Heart left ventricle (tissue), 13 donors: ENCODE measurements at regions not wholly inside any gene's neighbourhood (a gene's known extent, or its start where the extent isn't known, plus 50 kb on each side); places are given as distances from the start of the nearest gene placed in this dataset.

Experiments
- POLR2A ChIP-seq, 2 donors: fragments of 450-650 bp; IDR thresholded peaks; one replicate each; pipeline ENCODE4 v1.6.1; 2017; ENCODE audit warnings: antibody characterized with exemption in 2 of 2, mild to moderate bottlenecking in 2 of 2, moderate library complexity in 2 of 2
- TF ChIP-seq, protein P1 (sequence below), 12 donors: fragments of 200-600 bp; sonication (generic) in 4 of 12; IDR thresholded peaks; one replicate each; pipeline versions ENCODE4 v1.5.0 to v1.8.0; 2018 to 2022; ENCODE audit warnings: antibody characterized with exemption in 12 of 12, mild to moderate bottlenecking in 5 of 12
- donor health status: ischemic (EF 13 %, LVEDD 7.1; RV severe dilation, severe dysfunction).
- donor health status: DM: no; HTN: yes; CAD: no.
- donor health status: DM: no; HTN: no; CAD: no.
- donor health status: ischemic (EF 25% LVEDD 6.9; RV normal size, moderate dysfunction).
- donor health status: ischemic (EF 25% LVEDD 5.7; RV mildly dilated, moderate dysfunction).
- donor health status: ischemic (EF 35%, LVEDD 5.7; RV mildly dilated, moderate dysfunction).
- donor health status: nonischemic (EF 11% LVEDD 7.7; RV severe dilation, severe dysfunction).
- donor health status: DM: yes; HTN: yes; CAD: no.
- donor health status: PGD.
- donor health status: ischemic (EF 29% LVEDD 5.4; RV normal size, mild dysfunction).
- donor health status: nonischemic (EF 23%, LVEDD 6.1; RV moderate dilation, normal function).

DNA sequence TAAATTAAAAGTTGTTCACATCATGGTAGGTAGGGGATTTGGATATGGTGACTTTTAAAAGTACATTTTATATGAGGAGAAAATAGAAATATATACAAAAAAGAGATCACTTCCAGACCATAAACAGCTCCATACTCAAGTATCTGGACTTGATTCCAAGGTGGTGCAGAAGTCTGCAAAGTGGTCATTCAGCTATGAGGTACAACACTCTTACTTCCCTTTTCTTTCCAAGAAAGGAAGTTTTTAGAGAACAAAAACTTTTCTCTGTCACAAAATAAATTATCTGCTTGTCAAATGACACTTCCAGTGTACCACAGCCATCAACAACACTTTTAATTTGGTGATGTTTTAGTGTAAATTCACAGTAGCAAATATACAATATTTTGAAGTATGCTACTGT lies 1013.5 kb downstream of the GATA3 start:
- TF ChIP-seq, protein P1, sequence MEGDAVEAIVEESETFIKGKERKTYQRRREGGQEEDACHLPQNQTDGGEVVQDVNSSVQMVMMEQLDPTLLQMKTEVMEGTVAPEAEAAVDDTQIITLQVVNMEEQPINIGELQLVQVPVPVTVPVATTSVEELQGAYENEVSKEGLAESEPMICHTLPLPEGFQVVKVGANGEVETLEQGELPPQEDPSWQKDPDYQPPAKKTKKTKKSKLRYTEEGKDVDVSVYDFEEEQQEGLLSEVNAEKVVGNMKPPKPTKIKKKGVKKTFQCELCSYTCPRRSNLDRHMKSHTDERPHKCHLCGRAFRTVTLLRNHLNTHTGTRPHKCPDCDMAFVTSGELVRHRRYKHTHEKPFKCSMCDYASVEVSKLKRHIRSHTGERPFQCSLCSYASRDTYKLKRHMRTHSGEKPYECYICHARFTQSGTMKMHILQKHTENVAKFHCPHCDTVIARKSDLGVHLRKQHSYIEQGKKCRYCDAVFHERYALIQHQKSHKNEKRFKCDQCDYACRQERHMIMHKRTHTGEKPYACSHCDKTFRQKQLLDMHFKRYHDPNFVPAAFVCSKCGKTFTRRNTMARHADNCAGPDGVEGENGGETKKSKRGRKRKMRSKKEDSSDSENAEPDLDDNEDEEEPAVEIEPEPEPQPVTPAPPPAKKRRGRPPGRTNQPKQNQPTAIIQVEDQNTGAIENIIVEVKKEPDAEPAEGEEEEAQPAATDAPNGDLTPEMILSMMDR (IDR thresholded peaks at IDR 0.05): no peak
- no peak for TF ChIP-seq POLR2A (IDR thresholded peaks at IDR 0.05)
